ENCODE measurements at regions not wholly inside any gene's neighbourhood (a gene's known extent, or its start where the extent isn't known, plus 50 kb on each side); places are given as distances from the start of the nearest gene placed in this dataset.
"Not testable (repeated sequence)": the region's sequence is repeated elsewhere in the genome, so short reads cannot be mapped to it uniquely, and the experiment has no call there.

- no peaks in the 10 kb centered on the region for H3F3A ChIP-seq (ENCODE audit: low read depth)
- no peaks in the 10 kb centered on the region for H3K4me1 ChIP-seq (ENCODE audit: insufficient read depth, low read length, poor library complexity, severe bottlenecking)
- no peak overlapping the region for H2AFZ ChIP-seq (ENCODE audit: low read length)
- no peaks in the 10 kb centered on the region for H3K9me2 ChIP-seq (replicated peaks; ENCODE audit: low read depth, low read length)
- no peaks in the 10 kb centered on the region for H3K36me3 ChIP-seq (ENCODE audit: insufficient read depth, low read length)
- no peak overlapping the region for H3K9ac ChIP-seq (ENCODE audit: low read depth, low read length, poor library complexity, severe bottlenecking)
- H3K27me3 ChIP-seq (ENCODE audit: insufficient read depth, low read length, poor library complexity, severe bottlenecking), result no peaks in the 10 kb centered on the region
- no peaks in the 10 kb centered on the region for H4K20me1 ChIP-seq (ENCODE audit: insufficient read depth, low read length, poor library complexity, severe bottlenecking)
- H3K9me3 ChIP-seq (ENCODE audit: insufficient read depth, low read depth, low read length), result no peaks in the 10 kb centered on the region
- no peaks in the 10 kb centered on the region for H3K79me2 ChIP-seq (ENCODE audit: insufficient read depth, low read length)
- H3K4me2 ChIP-seq (ENCODE audit: low read depth, low read length, poor library complexity, severe bottlenecking), result no peak overlapping the region
- no peak overlapping the region for H3K4me3 ChIP-seq (ENCODE audit: low read length, poor library complexity, severe bottlenecking)
- no peak for TF ChIP-seq CTCF (conservative IDR thresholded peaks at IDR 0.05; ENCODE audit: low read length)
- TF ChIP-seq EZH2phosphoT487 (IDR thresholded peaks at IDR 0.05; ENCODE audit: borderline replicate concordance), result no peak
Measured at GRCh38 chr4:101644516-101644915, 146.0 kb upstream of the BANK1 start.

GRCh38 chr4:101643186-101643837, 147.2 kb upstream of the BANK1 start:
- H3F3A ChIP-seq (ENCODE audit: low read depth), result no peaks in the 10 kb centered on the region
- TF ChIP-seq CTCF (conservative IDR thresholded peaks at IDR 0.05; ENCODE audit: low read length), result no peak
- TF ChIP-seq EZH2phosphoT487 (IDR thresholded peaks at IDR 0.05; ENCODE audit: borderline replicate concordance), result no peak
- no peaks in the 10 kb centered on the region for H3K27me3 ChIP-seq (ENCODE audit: insufficient read depth, low read length, poor library complexity, severe bottlenecking)
- no peaks in the 10 kb centered on the region for H3K9me2 ChIP-seq (replicated peaks; ENCODE audit: low read depth, low read length)
- H3K4me2 ChIP-seq (ENCODE audit: low read depth, low read length, poor library complexity, severe bottlenecking), result no peak overlapping the region
- H3K4me1 ChIP-seq (ENCODE audit: insufficient read depth, low read length, poor library complexity, severe bottlenecking), result no peaks in the 10 kb centered on the region
- no peaks in the 10 kb centered on the region for H3K79me2 ChIP-seq (ENCODE audit: insufficient read depth, low read length)
- H3K4me3 ChIP-seq (ENCODE audit: low read length, poor library complexity, severe bottlenecking), result no peak overlapping the region
- no peaks in the 10 kb centered on the region for H3K9me3 ChIP-seq (ENCODE audit: insufficient read depth, low read depth, low read length)
- H4K20me1 ChIP-seq (ENCODE audit: insufficient read depth, low read length, poor library complexity, severe bottlenecking), result no peaks in the 10 kb centered on the region
- no peak overlapping the region for H3K9ac ChIP-seq (ENCODE audit: low read depth, low read length, poor library complexity, severe bottlenecking)
- no peak overlapping the region for H2AFZ ChIP-seq (ENCODE audit: low read length)
- no peaks in the 10 kb centered on the region for H3K36me3 ChIP-seq (ENCODE audit: insufficient read depth, low read length)

- not testable (repeated sequence) for H3F3A ChIP-seq (ENCODE audit: low read depth); H3K4me1 ChIP-seq (ENCODE audit: insufficient read depth, low read length, poor library complexity, severe bottlenecking); H3K4me3 ChIP-seq (ENCODE audit: low read length, poor library complexity, severe bottlenecking); H3K36me3 ChIP-seq (ENCODE audit: insufficient read depth, low read length); H3K79me2 ChIP-seq (ENCODE audit: insufficient read depth, low read length); H3K9ac ChIP-seq (ENCODE audit: low read depth, low read length, poor library complexity, severe bottlenecking); H3K4me2 ChIP-seq (ENCODE audit: low read depth, low read length, poor library complexity, severe bottlenecking); H4K20me1 ChIP-seq (ENCODE audit: insufficient read depth, low read length, poor library complexity, severe bottlenecking); H3K27me3 ChIP-seq (ENCODE audit: insufficient read depth, low read length, poor library complexity, severe bottlenecking); H2AFZ ChIP-seq (ENCODE audit: low read length); H3K9me3 ChIP-seq (ENCODE audit: insufficient read depth, low read depth, low read length); H3K9me2 ChIP-seq (replicated peaks; ENCODE audit: low read depth, low read length)
Measured at GRCh38 chr4:101632766-101633165, 157.8 kb upstream of the BANK1 start.

GRCh38 chr4:101630319-101630986, 160.1 kb upstream of the BANK1 start:
- H3K4me2 ChIP-seq (ENCODE audit: low read depth, low read length, poor library complexity, severe bottlenecking), result no peak overlapping the region
- H3K27me3 ChIP-seq (ENCODE audit: insufficient read depth, low read length, poor library complexity, severe bottlenecking), result no peaks in the 10 kb centered on the region
- H3K79me2 ChIP-seq (ENCODE audit: insufficient read depth, low read length), result no peaks in the 10 kb centered on the region
- TF ChIP-seq CTCF (conservative IDR thresholded peaks at IDR 0.05; ENCODE audit: low read length), result no peak
- no peaks in the 10 kb centered on the region; the same call in 1 of the 2 replicates for H3K9me3 ChIP-seq (ENCODE audit: insufficient read depth, low read depth, low read length)
- H3K36me3 ChIP-seq (ENCODE audit: insufficient read depth, low read length), result no peaks in the 10 kb centered on the region
- H4K20me1 ChIP-seq (ENCODE audit: insufficient read depth, low read length, poor library complexity, severe bottlenecking), result no peaks in the 10 kb centered on the region
- no peak overlapping the region for H3K9ac ChIP-seq (ENCODE audit: low read depth, low read length, poor library complexity, severe bottlenecking)
- no peaks in the 10 kb centered on the region for H3K9me2 ChIP-seq (replicated peaks; ENCODE audit: low read depth, low read length)
- no peak overlapping the region for H2AFZ ChIP-seq (ENCODE audit: low read length)
- H3K4me1 ChIP-seq (ENCODE audit: insufficient read depth, low read length, poor library complexity, severe bottlenecking), result no peaks in the 10 kb centered on the region
- H3F3A ChIP-seq (ENCODE audit: low read depth), result no peaks in the 10 kb centered on the region
- H3K4me3 ChIP-seq (ENCODE audit: low read length, poor library complexity, severe bottlenecking), result no peak overlapping the region

All from Loucy (cell line).